Cardiac septum (tissue), 1 donor: ENCODE measurements at regions not wholly inside any gene's neighbourhood (a gene's known extent, or its start where the extent isn't known, plus 50 kb on each side); places are given as distances from the start of the nearest gene placed in this dataset.
"Not testable (repeated sequence)": the region's sequence is repeated elsewhere in the genome, so short reads cannot be mapped to it uniquely, and the experiment has no call there.

Experiments
- DNase-seq: peaks from one replicate; pipeline ENCODE4 v3.0.0-alpha.2; 2020; ENCODE audit warnings: low spot score
- intact Hi-C: fragments of 100-400 bp; cut with DNase I; formaldehyde crosslinking; loops from one replicate; pipeline ENCODE4 v1.14.0; 2022
- donor health status: DM: no; HTN: no; CAD: no.

DNA sequence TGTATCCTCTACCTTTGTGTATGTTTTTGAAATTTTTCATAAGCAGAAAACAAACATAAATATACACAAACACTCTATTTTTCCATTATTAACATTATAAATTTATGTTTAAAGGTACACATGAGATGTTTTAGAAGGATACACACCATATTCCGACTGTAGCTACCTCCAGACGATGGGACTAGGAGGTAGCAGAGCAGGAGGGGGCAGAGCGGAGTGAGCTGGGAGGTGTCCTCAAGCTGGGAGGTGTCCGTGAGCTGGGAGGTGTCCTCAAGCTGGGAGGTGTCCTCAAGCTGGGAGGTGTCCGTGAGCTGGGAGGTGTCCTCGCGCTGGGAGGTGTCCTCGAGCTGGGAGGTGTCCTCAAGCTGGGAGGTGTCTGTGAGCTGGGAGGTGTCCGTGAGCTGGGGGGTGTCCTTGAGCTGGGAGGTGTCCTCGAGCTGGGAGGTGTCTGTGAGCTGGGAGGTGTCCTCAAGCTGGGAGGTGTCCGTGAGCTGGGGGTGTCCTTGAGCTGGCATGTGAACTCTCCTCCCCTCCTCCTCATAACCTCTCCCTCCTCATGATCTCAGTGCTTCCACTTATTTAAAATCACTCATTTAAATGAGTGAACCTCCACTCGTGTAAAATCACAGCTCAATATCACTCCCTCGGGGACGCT, 346.9 kb upstream of the SFSWAP start:
- DNase-seq = no peak
- intact Hi-C loops = no loop called here

GRCh38 chr12:131364903-131365820, 345.7 kb upstream of the SFSWAP start:
- DNase-seq = peak; percentile 60
- intact Hi-C loops = no loop called here

DNA sequence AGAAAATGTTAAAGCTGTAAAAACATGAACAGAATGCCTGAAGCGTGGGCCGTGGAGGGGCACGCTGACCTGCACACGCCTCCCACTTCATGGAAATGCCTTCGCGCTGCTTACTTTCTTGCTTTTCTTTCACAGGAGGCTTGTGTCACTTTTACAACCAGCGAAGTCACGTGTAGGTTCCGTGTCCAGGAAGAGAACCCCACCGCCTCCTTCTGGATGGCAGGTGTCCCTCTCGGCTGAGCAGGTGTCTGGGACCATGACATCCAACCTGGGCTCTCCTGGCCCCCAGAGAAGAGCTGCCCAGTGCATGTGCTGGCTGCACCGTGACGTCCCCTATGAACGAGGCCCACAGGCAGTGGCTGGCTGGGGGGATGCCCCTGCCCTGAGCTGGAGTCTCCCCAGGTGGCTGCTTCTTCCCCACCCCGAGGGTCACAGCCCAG, 345.0 kb upstream of the SFSWAP start:
- peak; percentile 73 for DNase-seq
- intact Hi-C loops = no loop called here

DNA sequence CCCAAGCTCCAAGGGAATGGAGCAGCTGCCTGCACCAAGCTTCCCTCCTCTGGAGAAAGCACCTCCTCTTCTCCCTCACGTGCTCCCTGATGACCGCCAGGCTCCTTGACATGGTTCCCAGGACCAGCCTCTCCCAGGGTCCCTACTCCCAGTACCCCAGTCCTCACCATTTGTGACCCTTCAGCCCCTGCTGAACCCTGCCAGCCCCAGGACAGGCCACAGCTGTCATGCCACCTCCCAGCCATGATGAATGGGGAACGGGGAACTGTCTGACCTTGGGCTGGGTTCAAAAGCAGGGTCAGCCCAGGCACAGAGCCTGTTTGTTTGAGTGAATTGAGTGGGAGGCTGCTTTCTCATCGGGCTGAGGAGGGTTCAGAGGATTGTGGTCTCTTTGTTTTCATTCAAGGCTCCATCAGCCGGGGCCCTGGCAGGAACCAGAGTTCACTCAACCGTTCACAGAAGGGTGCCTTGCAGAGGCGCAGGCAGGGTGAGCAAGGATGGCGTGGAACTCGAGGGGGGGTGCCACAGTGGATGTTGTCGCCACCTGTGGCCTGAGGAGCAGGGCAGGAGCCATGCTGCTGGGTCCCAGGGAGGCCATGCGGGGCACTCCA, 344.5 kb upstream of the SFSWAP start:
- DNase-seq = peak; percentile 68
- intact Hi-C loops = no loop called here

GRCh38 chr12:131367067-131367982, 343.6 kb upstream of the SFSWAP start:
- DNase-seq, intact Hi-C loops: not testable (repeated sequence)

DNA sequence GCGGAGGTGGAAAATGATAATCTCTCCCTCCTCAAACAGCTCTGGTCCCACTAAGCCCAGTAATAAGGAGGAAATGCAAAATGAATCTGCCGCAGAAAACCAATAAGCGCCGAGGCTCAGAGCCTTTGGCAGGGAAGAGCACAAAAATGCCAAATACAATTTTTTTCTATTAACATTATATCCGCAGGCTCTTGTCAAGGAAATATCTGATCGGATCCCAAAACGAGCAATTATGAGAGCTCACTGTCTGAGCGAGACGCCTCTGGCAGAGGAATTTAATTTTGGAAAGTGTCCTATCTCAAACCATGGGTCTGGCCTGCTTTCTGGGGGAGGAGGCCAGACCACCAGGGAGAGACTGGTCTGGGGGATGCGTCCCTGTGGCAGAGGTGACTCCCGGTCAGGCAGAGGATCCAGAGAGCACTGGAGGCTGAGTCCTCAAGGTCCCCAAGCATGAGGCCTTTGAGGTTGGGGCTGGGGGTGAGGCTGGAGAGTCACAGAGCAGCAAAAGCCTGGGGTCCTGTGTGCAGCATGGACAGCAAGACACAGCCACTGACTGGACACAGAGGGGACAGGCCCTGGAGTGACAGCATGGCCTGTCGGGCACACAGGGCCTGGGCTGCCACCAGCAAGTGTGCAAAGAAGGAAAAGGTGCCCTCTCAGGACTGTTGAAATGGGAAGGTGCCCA, 342.8 kb upstream of the SFSWAP start:
- peak; percentile 49 for DNase-seq
- intact Hi-C loops = no loop called here

- DNase-seq = peak; percentile 64
- intact Hi-C loops = no loop called here
Measured at GRCh38 chr12:131368668-131369071, 342.2 kb upstream of the SFSWAP start.

DNA sequence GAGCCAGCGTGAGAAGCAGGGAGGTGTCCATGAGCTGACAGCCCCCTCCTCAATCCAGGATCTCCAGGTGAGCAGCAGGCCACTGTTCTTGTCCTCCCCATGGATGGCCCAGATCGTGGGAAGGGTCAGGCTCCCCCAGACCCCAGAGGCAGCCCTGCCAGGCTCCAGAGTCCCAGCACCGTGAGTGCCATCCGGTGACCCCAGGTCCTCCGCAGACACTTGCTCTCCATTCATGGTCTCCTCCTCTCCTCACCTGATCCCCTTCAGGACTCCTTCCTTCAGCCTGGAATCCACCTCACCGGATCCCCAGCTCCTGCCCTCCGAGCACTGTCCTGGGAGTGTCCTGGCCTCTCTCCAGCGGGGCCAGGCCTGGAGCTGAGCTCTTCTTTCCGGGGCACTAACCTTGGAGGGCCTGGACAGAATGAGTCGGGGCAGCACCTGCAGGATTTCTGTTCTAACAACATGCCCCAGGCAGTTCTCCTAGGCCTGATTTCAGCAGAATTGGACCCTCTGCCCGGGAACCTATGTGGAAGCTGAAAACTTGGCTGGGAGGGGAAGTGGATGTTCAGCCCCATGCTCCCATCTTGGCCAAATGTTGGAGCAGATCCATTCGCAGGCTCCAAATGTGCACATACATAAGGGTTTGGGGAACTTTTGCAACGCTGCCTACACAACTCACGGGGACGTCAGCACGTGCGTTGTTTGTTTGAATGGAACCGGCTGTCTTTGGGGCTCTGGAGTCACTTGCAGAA, 341.6 kb upstream of the SFSWAP start:
- DNase-seq = peak; percentile 46
- intact Hi-C loops = no loop called here

- intact Hi-C loops = no loop called here
Measured at GRCh38 chr12:131370321-131370720, 340.6 kb upstream of the SFSWAP start.

DNA sequence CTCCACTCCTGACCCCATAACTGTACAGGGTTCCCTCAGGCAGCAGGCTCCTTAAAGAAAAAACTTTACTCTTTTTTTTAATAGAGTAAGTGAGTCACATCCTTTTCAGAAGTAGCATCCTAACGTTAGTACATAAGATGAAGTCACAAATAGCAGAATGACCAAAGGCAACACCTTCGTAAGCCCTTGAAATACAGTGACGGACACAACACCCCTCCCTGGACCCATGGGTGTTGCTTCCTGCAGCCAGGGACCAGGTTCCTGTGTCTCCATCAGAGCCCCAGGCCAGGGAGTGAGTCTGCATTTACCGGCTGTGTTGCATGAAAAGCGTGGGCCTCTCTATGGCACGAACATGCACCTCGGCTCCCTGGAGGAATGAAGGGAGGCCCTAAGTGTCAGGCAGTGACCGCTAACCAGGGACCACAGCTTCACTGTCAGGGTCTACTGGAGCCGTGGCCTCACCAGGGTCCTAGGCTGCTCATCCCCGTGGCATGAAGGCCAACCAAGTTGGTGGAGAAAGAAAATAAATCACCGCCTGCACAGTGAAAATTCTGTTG, 340.0 kb upstream of the SFSWAP start:
- intact Hi-C loops = no loop called here
- DNase-seq = peak; percentile 53

More at GRCh38 chr12:131370321-131370720, 340.6 kb upstream of the SFSWAP start:
- DNase-seq = no peak

- intact Hi-C loops = no loop called here
- DNase-seq = peak; percentile 46
Measured at GRCh38 chr12:131371401-131372170, 339.3 kb upstream of the SFSWAP start.

DNA sequence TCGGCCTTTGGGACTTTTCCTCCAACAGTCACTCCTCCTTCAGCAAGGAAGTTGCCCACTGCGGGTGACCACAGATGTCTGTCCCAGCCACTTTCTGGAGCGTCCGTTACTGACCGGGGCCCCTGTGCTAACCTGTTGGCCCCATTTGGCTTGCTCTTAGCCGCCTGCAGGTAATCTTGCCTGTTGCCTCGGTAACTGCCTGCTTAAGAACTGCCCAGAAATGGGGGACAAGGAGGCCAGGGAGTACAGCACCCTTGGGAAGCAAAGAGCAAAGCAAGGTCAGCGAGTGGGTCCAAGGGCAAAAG, 338.8 kb upstream of the SFSWAP start:
- peak; percentile 62 for DNase-seq
- intact Hi-C loops = no loop called here

GRCh38 chr12:131372706-131373195, 338.1 kb upstream of the SFSWAP start:
- intact Hi-C loops = no loop called here
- DNase-seq = peak; percentile 27

- peak; percentile 61 for DNase-seq
- intact Hi-C loops = no loop called here
Measured at GRCh38 chr12:131375261-131375971, 335.5 kb upstream of the SFSWAP start.

- intact Hi-C loops = no loop called here
- peak; percentile 70 for DNase-seq
Measured at GRCh38 chr12:131375972-131376345, 334.9 kb upstream of the SFSWAP start.

DNA sequence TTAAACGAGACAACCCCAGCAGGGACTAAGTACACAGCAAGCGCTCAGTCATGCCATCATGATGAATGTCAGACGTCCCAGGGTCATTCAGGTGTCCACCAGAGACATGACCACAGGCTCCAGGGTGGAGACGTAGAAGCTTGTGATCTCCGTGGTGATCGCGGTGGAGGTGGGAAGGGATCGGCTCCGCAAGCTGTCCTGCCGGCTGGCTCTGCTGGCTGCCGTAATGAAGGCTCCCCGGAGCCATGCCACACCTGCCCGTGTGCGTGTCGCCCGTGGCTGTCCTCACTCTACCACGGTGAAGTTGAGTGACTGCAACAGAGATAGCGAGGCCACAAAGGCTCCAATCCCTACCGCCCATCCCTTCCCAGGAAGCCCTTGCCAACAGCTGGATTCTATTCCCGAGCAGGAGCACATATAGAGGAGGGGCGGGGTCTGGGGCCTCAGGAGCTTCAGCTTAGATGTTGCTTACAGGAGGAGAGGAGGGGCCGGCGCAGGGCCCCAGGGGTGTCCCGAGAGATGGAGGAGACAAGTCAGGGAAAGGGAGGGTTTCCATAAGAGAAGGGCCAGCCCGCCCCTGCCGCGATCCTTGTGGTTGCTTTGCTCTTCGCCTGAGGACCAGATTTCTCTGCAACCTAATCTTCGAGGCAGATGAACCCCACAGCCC, 332.6 kb upstream of the SFSWAP start:
- intact Hi-C loops = no loop called here
- DNase-seq = peak; percentile 71
